ENCODE measurements at regions not wholly inside any gene's neighbourhood (a gene's known extent, or its start where the extent isn't known, plus 50 kb on each side); places are given as distances from the start of the nearest gene placed in this dataset.

DNA sequence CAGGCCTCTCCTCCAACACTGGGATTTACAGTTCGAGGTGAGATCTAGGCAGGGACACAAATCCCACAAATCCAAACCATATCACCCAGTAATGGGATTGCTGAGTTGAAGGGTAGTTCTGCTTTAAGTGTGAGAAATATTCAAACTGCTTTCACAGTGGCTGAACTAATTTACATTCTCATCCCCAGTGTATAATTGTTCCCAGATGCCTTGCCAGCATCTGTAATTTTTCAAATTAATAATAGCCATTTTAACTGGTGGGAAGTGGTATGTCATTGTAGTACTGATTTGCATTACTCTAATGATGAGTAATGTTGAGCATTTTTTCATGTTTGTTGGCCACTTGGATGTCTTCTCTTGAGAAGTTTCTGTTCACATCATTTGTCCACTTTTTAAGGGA lies 592.8 kb upstream of the GRM3 start:
- TF ChIP-seq, protein P1, sequence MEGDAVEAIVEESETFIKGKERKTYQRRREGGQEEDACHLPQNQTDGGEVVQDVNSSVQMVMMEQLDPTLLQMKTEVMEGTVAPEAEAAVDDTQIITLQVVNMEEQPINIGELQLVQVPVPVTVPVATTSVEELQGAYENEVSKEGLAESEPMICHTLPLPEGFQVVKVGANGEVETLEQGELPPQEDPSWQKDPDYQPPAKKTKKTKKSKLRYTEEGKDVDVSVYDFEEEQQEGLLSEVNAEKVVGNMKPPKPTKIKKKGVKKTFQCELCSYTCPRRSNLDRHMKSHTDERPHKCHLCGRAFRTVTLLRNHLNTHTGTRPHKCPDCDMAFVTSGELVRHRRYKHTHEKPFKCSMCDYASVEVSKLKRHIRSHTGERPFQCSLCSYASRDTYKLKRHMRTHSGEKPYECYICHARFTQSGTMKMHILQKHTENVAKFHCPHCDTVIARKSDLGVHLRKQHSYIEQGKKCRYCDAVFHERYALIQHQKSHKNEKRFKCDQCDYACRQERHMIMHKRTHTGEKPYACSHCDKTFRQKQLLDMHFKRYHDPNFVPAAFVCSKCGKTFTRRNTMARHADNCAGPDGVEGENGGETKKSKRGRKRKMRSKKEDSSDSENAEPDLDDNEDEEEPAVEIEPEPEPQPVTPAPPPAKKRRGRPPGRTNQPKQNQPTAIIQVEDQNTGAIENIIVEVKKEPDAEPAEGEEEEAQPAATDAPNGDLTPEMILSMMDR (IDR thresholded peaks at IDR 0.05; ENCODE audit: insufficient read depth, low read length): no peak
- TF ChIP-seq GABPA (IDR thresholded peaks at IDR 0.05; ENCODE audit: low read depth): no peak

Data from HL-60 (cell line).